Calu3 (cell line): ENCODE measurements at regions not wholly inside any gene's neighbourhood (a gene's known extent, or its start where the extent isn't known, plus 50 kb on each side); places are given as distances from the start of the nearest gene placed in this dataset.

ENCODE experiments used
- BruUV-seq: library from RNA; stranded (reverse); fragments of 400-500 nt; replicated peaks from 2 replicates; lab custom pipeline; 2021; lab: Mats Ljungman, UMichigan
- CTCF ChIA-PET: fragments of 300-600 bp; sonication (Branson Sonifier 250); formaldehyde crosslinking; loops from one replicate; lab custom pipeline; 2022; ENCODE audit warnings: antibody characterized with exemption; lab: Charles Lee
- DNase-seq: peaks from one replicate; pipeline ENCODE4 v3.0.0; 2022
- H3K27ac Mint-ChIP-seq: one replicate; pipeline ENCODE4 v1.8.0; 2022; ENCODE audit warnings: mixed read lengths; ENCODE audit not compliant: unreplicated experiment
- H3K27me3 Mint-ChIP-seq: one replicate; pipeline ENCODE4 v1.8.0; 2022; ENCODE audit warnings: mixed read lengths; ENCODE audit not compliant: unreplicated experiment
- H3K36me3 Mint-ChIP-seq: one replicate; pipeline ENCODE4 v1.8.0; 2022; ENCODE audit warnings: mild to moderate bottlenecking, moderate library complexity, mixed read lengths; ENCODE audit not compliant: insufficient read depth, unreplicated experiment
- H3K4me1 Mint-ChIP-seq: one replicate; pipeline ENCODE4 v1.8.0; 2022; ENCODE audit warnings: mild to moderate bottlenecking, low read depth, mixed read lengths; ENCODE audit not compliant: unreplicated experiment
- H3K4me3 Mint-ChIP-seq: one replicate; pipeline ENCODE4 v1.8.0; 2022; ENCODE audit warnings: mild to moderate bottlenecking, low read depth, moderate library complexity, mixed read lengths; ENCODE audit not compliant: unreplicated experiment
- H3K9me3 Mint-ChIP-seq: one replicate; pipeline ENCODE4 v1.8.0; 2022; ENCODE audit warnings: low read depth, mixed read lengths; ENCODE audit not compliant: unreplicated experiment
- intact Hi-C: fragments of 100-400 bp; cut with micrococcal nuclease; formaldehyde crosslinking; loops from one replicate; pipeline ENCODE4 v1.10.0; 2022; ENCODE audit not compliant: unreplicated experiment
- TF ChIP-seq, protein P1 (sequence below): fragments of 200-600 bp; IDR thresholded peaks from one replicate; pipeline ENCODE4 v1.8.0; 2022; ENCODE audit warnings: antibody characterized with exemption; ENCODE audit not compliant: unreplicated experiment

DNA sequence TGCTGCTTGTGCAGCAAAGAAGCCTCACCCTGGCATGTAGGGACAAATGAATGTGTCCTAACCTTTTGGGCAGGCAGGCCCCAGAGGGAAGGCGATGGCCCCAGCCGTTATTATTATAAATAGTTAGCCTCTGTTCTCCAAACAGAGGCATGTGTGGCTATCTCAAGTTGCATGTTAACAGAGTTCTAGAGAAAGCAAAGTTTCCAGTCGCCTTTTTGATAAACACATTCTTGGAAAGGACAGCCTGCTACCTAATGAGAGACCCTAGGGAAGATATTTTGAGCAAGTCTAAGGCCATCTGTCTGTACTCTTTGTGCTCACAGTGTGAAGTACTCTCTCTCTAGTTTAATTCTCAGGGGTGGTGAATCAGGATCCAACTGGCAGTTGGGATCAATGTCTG lies 97.4 kb upstream of the FHL2 start:
- TF ChIP-seq, protein P1, sequence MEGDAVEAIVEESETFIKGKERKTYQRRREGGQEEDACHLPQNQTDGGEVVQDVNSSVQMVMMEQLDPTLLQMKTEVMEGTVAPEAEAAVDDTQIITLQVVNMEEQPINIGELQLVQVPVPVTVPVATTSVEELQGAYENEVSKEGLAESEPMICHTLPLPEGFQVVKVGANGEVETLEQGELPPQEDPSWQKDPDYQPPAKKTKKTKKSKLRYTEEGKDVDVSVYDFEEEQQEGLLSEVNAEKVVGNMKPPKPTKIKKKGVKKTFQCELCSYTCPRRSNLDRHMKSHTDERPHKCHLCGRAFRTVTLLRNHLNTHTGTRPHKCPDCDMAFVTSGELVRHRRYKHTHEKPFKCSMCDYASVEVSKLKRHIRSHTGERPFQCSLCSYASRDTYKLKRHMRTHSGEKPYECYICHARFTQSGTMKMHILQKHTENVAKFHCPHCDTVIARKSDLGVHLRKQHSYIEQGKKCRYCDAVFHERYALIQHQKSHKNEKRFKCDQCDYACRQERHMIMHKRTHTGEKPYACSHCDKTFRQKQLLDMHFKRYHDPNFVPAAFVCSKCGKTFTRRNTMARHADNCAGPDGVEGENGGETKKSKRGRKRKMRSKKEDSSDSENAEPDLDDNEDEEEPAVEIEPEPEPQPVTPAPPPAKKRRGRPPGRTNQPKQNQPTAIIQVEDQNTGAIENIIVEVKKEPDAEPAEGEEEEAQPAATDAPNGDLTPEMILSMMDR, result no peak
- peaks cover 8% of the 10 kb centered on the region for H3K4me1 Mint-ChIP-seq
- no TSS peak for BruUV-seq
- H3K4me3 Mint-ChIP-seq, result no peak overlapping the region
- no peaks in the 10 kb centered on the region for H3K27me3 Mint-ChIP-seq
- intact Hi-C loops, result no loop called here
- no peak overlapping the region for H3K27ac Mint-ChIP-seq
- CTCF ChIA-PET, result no interaction called here
- H3K36me3 Mint-ChIP-seq, result no peaks in the 10 kb centered on the region
- peaks cover 17% of the 10 kb centered on the region for H3K9me3 Mint-ChIP-seq
- DNase-seq, result no peak

DNA sequence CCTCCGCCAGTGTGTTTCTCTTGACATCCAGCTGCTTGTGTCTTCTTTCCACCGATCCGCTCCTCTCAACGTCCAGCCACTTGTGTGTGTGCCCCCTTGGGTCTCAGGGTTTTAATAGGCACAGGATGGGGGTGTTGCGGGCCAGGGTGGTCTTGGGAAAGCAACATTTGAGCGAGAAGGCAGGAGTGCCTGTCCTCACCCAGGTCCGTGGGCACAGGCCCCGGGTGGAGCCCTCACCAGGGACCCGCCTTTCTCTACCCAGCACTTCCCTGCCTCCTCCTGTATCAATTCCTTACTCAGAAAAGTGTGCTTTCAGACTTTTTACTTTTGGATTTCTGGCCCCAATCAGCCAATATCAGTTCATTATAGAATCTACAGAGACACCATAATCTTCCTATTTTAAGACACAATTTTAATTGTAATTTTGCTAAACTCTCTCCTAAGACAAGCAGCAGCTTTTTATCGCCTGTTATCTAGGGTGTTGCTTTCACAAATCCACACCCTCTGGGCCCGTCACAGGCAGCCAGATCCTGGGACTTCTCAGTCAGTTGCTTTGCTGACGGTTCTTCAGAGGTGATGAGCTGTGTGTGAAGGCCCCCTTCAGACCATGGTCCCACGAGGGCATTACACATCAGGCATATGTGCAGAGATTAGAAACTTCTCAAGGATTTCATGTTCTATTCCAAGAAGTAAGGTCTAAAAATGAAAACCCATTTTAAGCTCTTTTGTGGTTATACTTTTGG lies 96.0 kb upstream of the FHL2 start:
- intact Hi-C loops, result no loop called here
- Mint-ChIP-seq H3K27ac (no peak overlapping the region), H3K9me3 (peaks cover 16% of the 10 kb centered on the region), H3K4me3 (no peak overlapping the region), H3K36me3 (no peaks in the 10 kb centered on the region), H3K27me3 (no peaks in the 10 kb centered on the region), H3K4me1 (peaks cover 22% of the 10 kb centered on the region)
- DNase-seq, result no peak
- TF ChIP-seq, protein P1, result no peak
- BruUV-seq, result no TSS peak
- CTCF ChIA-PET, result no interaction called here

DNA sequence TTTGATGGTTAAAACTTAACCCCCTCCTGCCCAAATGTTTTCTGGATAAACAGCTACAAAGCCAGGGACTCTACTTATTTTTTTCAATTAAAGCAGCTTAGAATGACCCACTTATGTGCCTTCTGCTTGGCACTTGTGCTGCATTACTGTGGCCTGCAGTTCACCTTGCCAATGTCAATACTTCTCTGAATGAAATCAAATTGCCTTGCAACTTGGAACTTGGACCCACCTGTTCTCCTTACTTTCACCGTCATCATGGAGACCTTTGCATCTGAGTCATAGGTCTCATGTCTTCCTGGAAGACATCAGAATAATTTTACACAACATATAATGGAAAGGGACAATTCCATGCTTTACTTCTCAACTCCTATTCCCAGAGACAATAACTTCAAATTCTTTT lies 92.1 kb upstream of the FHL2 start:
- Mint-ChIP-seq H3K4me3 (no peak overlapping the region), H3K27me3 (no peaks in the 10 kb centered on the region), H3K27ac (peak overlapping the region; percentile 8), H3K4me1 (peaks cover 22% of the 10 kb centered on the region), H3K9me3 (peaks cover 9% of the 10 kb centered on the region), H3K36me3 (no peaks in the 10 kb centered on the region)
- TF ChIP-seq, protein P1, result no peak
- DNase-seq, result no peak
- CTCF ChIA-PET, result no interaction called here
- no TSS peak for BruUV-seq
- intact Hi-C loops, result no loop called here

DNA sequence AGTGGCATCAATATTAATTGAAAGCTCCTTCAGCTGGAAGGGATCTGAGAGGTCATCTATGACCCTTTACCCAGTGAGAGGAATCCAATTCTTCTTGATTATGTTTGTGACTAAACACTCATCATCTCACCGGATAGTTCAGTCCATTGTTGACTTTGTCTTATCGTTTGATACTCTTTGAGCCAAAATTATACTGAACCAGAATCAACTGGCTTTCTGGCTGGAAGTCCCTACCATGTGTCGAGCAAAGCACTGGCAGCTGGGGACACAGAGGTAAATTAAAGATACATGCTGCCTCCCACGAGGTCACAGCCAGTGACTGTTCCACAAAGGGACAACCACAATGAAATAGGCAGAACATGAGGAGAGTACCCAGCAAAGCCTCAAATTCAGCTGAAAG lies 91.4 kb upstream of the FHL2 start:
- H3K9me3 Mint-ChIP-seq, result peaks cover 9% of the 10 kb centered on the region
- H3K4me1 Mint-ChIP-seq, result peaks cover 22% of the 10 kb centered on the region
- CTCF ChIA-PET, result interaction anchor here (0.5 kb wide), 1 partner anchor 17 kb away, joined by 4 read pairs; no protein-coding TSS in a partner anchor

More for the DNA sequence above, 91.4 kb upstream of the FHL2 start:
- intact Hi-C loops, result no loop called here
- H3K4me3 Mint-ChIP-seq, result no peak overlapping the region
- DNase-seq, result no peak
- TF ChIP-seq, protein P1, result no peak
- H3K27me3 Mint-ChIP-seq, result no peaks in the 10 kb centered on the region
- no TSS peak for BruUV-seq
- H3K27ac Mint-ChIP-seq, result no peak overlapping the region
- H3K36me3 Mint-ChIP-seq, result no peaks in the 10 kb centered on the region
